ENCODE measurements at regions not wholly inside any gene's neighbourhood (a gene's known extent, or its start where the extent isn't known, plus 50 kb on each side); places are given as distances from the start of the nearest gene placed in this dataset.

DNA sequence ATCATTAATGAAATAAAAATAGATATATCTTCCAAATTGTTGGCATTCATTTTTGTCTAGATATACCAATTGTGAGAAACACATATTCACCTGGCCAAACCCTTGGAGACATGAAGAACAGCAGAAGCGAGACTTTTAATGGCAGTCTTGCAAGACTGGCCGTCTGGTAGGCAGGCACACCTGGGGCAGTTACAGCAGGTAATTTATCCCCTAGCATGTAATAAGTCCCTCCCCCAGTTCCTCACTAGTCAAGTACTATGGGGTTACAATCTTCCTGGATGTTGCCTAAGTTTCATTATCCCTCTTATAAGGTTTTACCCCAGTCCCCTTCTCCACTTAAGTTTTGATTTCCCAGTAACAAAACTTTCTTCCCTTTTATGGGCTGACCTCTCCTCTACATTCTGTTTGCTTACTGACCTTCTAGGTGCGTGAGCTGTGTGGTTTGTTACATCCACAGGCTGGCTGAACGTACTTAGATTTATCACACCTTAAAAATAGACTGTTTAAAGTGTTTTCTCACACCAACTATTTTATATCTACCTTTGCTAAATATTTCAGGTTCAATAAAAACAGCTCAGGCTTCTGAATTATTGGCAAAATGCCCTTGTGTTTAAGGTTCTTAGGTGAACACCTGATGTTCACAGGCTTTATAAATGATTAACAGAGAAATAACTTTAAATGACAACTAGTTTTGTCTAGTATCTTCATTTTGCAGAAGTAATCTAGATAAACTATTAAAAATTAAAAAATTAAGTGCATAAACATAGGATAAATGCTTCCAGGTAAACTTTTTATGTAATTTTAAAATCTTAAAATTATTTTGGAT, 365.0 kb upstream of the TFPI start:
- Histone ChIP-seq H3K4me3 (ENCODE audit: low read depth, low read length) (no peak overlapping the region), H3K36me3 (ENCODE audit: insufficient read depth) (no peaks in the 10 kb centered on the region), H3K27ac (ENCODE audit: low read depth) (no peak overlapping the region), H3K4me1 (ENCODE audit: insufficient read depth) (no peaks in the 10 kb centered on the region)
- no peak for DNase-seq (ENCODE audit: extremely low spot score)
- WGBS: 81% methylated on average over 4 of the region's 4 CpGs

DNA sequence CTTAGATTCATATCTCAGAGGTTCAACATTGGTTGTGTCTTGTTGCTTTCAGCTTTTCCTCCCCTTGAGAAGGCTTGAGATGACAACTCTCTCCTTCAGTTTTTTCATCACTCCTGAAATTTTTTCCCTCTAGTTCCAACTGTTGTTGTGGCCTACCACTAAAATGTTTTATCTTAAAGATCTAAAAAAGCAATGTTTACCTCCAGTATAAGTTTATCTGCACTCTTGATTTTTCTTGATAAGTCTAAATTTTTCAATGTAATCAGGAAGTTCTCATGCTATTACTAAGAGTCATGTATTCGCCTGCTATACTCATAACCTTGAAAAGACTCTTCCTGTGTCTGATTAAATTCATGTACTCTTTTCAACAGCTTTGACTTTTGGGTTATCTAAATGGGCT, 366.3 kb upstream of the TFPI start:
- H3K4me1 ChIP-seq (ENCODE audit: insufficient read depth): no peaks in the 10 kb centered on the region
- no peak overlapping the region for H3K27ac ChIP-seq (ENCODE audit: low read depth)
- H3K4me3 ChIP-seq (ENCODE audit: low read depth, low read length): no peak overlapping the region
- 60% methylated on average over 1 of the region's 1 CpG for WGBS
- DNase-seq (ENCODE audit: extremely low spot score): no peak
- H3K36me3 ChIP-seq (ENCODE audit: insufficient read depth): no peaks in the 10 kb centered on the region

DNA sequence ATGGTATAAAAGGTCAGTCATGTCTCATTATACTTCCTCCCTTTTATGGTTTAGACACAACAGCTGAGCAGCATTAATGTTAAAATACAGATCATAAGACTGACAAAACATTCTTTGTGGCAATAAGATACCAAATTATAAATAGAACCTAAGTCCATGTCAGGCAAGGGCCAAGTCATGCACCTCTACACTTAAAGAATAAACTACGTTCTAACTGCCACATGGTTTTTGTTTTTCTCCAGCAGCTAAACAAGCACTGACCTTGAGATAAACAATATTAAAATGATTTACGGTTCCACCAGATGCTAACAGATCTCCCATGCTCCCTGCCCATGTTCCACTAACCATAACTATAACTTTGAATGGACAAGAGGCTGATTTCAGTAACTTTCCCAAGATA, 368.6 kb upstream of the TFPI start:
- Histone ChIP-seq H3K4me3 (ENCODE audit: low read depth, low read length) (no peak overlapping the region), H3K27ac (ENCODE audit: low read depth) (no peak overlapping the region), H3K36me3 (ENCODE audit: insufficient read depth) (no peaks in the 10 kb centered on the region), H3K4me1 (ENCODE audit: insufficient read depth) (no peaks in the 10 kb centered on the region)
- WGBS: 44% methylated on average over 2 of the region's 2 CpGs
- no peak for DNase-seq (ENCODE audit: extremely low spot score)

DNA sequence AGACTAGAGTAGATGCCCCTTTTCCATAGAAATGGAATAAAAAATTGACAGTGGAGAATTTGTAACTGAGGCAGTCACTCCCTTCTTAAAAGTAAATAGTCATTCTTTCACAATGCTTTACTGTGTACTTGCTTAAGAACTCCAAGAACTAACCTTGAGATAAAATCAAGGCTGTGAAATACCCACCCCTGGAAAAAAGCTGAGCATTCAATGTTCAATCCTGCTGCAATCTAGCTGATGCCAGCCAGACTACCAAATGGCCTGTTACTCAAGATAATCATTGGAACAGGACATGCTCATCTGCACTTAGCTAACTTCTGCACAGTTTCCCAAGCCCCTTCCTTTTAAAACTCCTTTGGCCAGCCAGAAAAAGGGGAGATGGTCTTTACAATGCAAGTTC, 367.4 kb upstream of the GULP1 start:
- Histone ChIP-seq H3K36me3 (ENCODE audit: insufficient read depth) (no peaks in the 10 kb centered on the region), H3K4me3 (ENCODE audit: low read depth, low read length) (no peak overlapping the region), H3K4me1 (ENCODE audit: insufficient read depth) (no peaks in the 10 kb centered on the region), H3K27ac (ENCODE audit: low read depth) (no peak overlapping the region)
- no peak for DNase-seq (ENCODE audit: extremely low spot score)

DNA sequence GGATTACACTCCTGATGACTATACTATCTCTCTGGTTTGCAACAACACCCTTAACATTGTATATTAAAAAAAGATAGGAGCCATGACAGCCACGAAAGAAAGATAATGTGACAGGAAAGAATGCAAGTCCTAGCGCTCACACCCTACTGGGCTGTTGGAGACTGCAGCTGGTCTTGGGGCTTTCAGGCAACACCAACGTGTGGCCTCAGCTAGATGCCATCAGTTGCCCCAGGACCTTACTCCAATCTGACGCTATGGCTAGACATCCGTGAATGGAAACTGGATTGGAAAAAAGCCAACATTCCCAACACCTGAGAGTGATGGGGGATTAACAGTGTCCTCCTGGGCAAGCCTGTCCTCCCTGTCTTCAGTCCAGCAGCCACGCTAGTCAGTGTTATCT, 357.4 kb upstream of the GULP1 start:
- no peak overlapping the region for H3K27ac ChIP-seq (ENCODE audit: low read depth)
- H3K36me3 ChIP-seq (ENCODE audit: insufficient read depth): no peaks in the 10 kb centered on the region
- no peak overlapping the region for H3K4me3 ChIP-seq (ENCODE audit: low read depth, low read length)
- 76% methylated on average over 6 of the region's 6 CpGs for WGBS
- no peak for DNase-seq (ENCODE audit: extremely low spot score)
- H3K4me1 ChIP-seq (ENCODE audit: insufficient read depth): no peaks in the 10 kb centered on the region

DNA sequence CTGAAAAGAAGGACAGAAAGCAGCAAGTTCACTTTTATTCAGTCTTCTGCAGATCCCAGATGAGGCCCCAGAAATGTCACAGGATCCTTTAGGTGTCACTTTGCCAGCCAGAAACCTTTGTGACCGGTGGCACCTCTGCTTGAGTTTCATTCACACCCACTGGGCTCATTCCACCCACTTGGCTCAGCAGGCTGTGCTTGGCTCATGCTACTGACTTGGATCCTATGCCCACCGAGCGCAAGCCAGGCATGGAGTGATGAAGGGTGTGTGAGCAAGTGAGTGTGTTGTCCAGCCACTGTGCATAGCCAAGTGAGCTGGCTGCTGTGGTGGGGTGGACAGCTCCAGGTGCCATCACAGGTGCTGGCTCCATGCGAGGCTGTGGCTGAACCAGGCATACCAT, 357.0 kb upstream of the GULP1 start:
- no peak for DNase-seq (ENCODE audit: extremely low spot score)
- H3K27ac ChIP-seq (ENCODE audit: low read depth): no peak overlapping the region
- WGBS: 92% methylated on average over 4 of the region's 4 CpGs
- no peaks in the 10 kb centered on the region for H3K36me3 ChIP-seq (ENCODE audit: insufficient read depth)
- H3K4me1 ChIP-seq (ENCODE audit: insufficient read depth): no peaks in the 10 kb centered on the region
- no peak overlapping the region for H3K4me3 ChIP-seq (ENCODE audit: low read depth, low read length)

DNA sequence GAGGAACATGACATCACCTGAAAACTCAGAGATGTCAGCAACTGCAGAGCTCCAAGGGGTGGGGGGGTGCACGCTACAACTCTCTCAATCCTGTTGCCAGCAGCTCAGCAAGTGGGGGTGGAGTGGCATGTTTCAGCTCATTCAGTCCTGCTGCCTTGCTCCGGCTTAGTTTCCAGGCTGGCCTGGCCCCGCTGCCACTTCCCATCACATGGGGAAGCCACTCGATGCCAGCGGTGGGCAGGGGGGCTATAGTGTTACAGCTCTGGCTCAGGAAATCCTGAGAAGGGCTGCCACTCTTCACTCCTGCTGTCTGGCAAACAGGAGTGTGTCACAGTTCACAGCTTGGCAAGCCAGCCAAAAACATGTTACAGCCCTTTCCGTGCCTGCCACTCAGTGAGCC, 356.5 kb upstream of the GULP1 start:
- H3K27ac ChIP-seq (ENCODE audit: low read depth): no peak overlapping the region
- no peaks in the 10 kb centered on the region for H3K4me1 ChIP-seq (ENCODE audit: insufficient read depth)
- no peak for DNase-seq (ENCODE audit: extremely low spot score)
- H3K36me3 ChIP-seq (ENCODE audit: insufficient read depth): no peaks in the 10 kb centered on the region
- WGBS: 92% methylated on average over 6 of the region's 6 CpGs
- no peak overlapping the region for H3K4me3 ChIP-seq (ENCODE audit: low read depth, low read length)

DNA sequence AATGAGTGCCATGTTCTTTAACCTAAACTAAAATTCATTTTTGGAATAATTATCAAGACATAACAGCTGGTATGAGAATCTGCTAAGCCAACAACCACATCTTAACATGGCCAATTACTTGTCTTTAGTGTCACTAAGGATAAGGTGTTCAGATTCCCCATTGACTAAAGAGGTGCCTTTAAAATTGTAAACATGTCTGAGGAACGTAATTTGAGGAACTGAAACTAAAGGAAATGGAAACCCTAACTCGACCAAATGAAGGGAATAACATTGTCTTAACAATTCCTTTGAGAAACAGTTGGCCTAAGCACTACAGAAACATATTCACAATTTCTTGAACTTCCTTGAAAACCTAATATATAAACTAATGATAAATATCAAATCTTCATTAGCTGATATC, 355.4 kb upstream of the GULP1 start:
- Histone ChIP-seq H3K27ac (ENCODE audit: low read depth) (no peak overlapping the region), H3K36me3 (ENCODE audit: insufficient read depth) (no peaks in the 10 kb centered on the region), H3K4me3 (ENCODE audit: low read depth, low read length) (no peak overlapping the region), H3K4me1 (ENCODE audit: insufficient read depth) (no peaks in the 10 kb centered on the region)
- 63% methylated on average over 2 of the region's 2 CpGs for WGBS
- DNase-seq (ENCODE audit: extremely low spot score): no peak

DNA sequence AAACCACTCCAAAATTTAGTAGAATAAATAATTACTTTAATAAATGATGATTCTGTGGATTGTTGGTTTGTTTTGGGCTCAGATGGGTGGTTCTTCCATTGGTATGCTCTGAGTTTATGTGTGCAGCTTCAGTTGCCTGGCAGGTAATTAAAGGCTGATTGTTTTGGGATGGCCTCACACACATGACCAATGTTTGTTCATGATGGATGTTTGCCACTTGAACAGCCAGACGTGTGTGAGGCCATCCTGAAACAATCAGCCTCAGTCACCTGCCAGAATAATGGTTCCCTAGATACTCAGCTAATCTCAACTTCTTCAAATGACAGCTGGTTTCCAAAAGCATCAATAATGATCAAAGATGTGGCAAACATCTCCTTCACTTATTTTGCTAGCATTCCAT, 352.5 kb upstream of the GULP1 start:
- no peak for DNase-seq (ENCODE audit: extremely low spot score)
- H3K4me3 ChIP-seq (ENCODE audit: low read depth, low read length): no peak overlapping the region
- 54% methylated on average over 1 of the region's 1 CpG for WGBS
- no peaks in the 10 kb centered on the region for H3K36me3 ChIP-seq (ENCODE audit: insufficient read depth)
- no peaks in the 10 kb centered on the region for H3K4me1 ChIP-seq (ENCODE audit: insufficient read depth)
- H3K27ac ChIP-seq (ENCODE audit: low read depth): no peak overlapping the region

DNA sequence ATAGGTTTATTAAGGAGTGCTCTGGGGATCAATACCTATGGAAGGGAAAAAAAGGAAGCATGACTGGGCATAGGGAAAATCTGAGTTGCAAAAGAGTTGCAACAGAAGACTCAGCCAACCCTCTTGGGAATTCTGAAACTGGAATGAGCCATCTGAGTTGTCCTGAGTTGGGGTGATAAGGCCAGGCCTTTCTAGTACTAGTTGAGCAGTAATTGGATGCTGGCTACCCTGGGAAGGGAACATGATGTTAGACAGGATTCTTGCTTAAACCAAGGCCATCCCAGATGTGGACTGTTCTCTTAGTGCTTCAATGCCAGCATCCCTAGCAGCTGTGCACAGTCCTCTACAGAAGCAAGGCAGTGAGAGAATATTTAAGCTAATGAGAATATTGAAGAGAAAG, 348.8 kb upstream of the GULP1 start:
- no peak overlapping the region for H3K4me3 ChIP-seq (ENCODE audit: low read depth, low read length)
- H3K36me3 ChIP-seq (ENCODE audit: insufficient read depth): no peaks in the 10 kb centered on the region
- no peaks in the 10 kb centered on the region for H3K4me1 ChIP-seq (ENCODE audit: insufficient read depth)
- no peak for DNase-seq (ENCODE audit: extremely low spot score)
- H3K27ac ChIP-seq (ENCODE audit: low read depth): no peak overlapping the region

DNA sequence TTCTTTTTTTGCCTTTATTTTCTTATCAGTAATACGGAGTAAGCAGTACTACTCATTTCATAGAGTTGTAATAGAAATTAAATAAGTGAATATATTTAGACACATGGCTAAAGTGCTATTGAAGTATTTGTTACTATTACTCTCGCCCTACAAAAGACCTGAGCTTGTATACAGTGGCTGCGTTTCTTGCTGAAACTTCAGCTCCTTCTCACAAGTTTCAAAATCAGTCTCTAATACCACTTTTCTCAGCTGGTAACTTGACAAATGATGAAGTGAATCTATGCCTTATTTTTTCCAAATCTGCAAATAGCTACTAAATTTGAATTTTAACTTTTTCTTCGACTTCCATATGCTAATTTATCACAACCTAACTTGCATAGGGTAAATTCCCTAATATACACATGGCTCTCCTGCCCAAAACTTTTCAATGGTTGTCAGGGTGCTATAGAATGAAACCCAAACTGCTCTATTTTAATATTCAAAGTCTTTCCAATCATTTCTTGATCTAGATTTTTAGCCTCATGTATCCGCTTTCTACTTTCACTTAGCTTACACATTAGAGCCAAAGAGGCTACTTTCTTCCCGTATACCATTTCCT, 347.8 kb upstream of the GULP1 start:
- no peak overlapping the region for H3K4me3 ChIP-seq (ENCODE audit: low read depth, low read length)
- 89% methylated on average over 6 of the region's 6 CpGs for WGBS
- no peaks in the 10 kb centered on the region for H3K36me3 ChIP-seq (ENCODE audit: insufficient read depth)

DNA sequence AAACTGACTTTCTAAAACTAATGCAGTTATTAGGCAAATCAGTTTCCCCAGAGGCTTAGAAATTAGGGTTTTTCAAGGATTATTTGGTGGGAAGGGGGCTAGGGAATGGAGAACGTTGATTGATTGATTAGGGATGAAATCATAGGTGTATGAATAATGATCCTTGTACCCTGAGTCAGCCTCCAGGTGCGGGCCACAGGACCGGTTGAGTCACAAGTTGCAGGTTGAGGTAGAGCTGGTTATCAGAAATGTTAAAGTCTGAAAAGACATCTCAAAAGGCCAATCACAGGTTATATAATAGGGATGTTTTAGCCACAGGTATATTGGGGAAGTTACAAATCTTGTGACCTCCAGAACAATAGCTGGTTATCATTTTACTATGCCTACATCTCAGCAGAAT, 341.8 kb upstream of the GULP1 start:
- H3K27ac ChIP-seq (ENCODE audit: low read depth): no peak overlapping the region
- no peak overlapping the region for H3K4me3 ChIP-seq (ENCODE audit: low read depth, low read length)
- H3K4me1 ChIP-seq (ENCODE audit: insufficient read depth): no peaks in the 10 kb centered on the region
- WGBS: 92% methylated on average over 3 of the region's 3 CpGs
- no peak for DNase-seq (ENCODE audit: extremely low spot score)
- H3K36me3 ChIP-seq (ENCODE audit: insufficient read depth): no peaks in the 10 kb centered on the region

More for the DNA sequence above, 347.8 kb upstream of the GULP1 start:
- Histone ChIP-seq H3K27ac (ENCODE audit: low read depth) (no peak overlapping the region), H3K4me1 (ENCODE audit: insufficient read depth) (no peaks in the 10 kb centered on the region)
- DNase-seq (ENCODE audit: extremely low spot score): no peak

DNA sequence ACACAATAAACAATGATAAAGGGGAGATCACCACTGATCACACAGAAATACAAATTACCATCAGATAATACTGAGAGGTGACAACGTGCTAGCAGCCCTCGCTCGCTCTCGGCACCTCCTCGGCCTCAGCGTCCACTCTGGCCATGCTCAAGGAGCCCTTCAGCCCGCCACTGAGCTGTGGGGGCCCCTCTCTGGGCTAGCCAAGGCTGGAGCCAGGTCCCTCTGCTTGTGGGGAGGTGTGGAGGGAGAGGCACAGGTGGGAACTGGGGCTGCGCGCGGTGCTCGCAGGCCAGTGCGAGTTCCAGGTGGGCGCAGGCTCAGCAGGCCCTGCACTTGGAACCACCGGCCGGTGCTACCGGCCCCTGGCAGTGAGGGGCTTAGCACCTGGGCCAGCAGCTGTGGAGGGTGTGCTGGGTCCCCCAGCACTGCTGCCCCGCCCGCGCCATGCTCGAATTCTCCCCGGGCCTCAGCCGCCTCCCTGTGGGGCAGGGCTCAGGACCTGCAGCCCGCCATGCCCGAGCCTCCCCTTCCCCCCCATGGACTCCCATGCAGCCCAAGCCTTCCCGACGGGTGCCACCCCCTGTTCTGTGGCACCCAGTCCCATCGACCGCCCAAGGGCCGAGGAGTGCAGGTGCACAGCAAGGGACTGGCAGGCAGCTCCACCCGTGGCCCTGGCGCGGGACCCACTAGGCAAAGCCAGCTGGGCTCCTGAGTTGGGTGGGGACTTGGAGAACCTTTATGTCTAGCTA, 340.0 kb upstream of the GULP1 start:
- no peaks in the 10 kb centered on the region for H3K36me3 ChIP-seq (ENCODE audit: insufficient read depth)
- WGBS: 95% methylated on average over 32 of the region's 32 CpGs
- H3K4me3 ChIP-seq (ENCODE audit: low read depth, low read length): no peak overlapping the region
- DNase-seq (ENCODE audit: extremely low spot score): no peak
- no peaks in the 10 kb centered on the region for H3K4me1 ChIP-seq (ENCODE audit: insufficient read depth)
- no peak overlapping the region for H3K27ac ChIP-seq (ENCODE audit: low read depth)

DNA sequence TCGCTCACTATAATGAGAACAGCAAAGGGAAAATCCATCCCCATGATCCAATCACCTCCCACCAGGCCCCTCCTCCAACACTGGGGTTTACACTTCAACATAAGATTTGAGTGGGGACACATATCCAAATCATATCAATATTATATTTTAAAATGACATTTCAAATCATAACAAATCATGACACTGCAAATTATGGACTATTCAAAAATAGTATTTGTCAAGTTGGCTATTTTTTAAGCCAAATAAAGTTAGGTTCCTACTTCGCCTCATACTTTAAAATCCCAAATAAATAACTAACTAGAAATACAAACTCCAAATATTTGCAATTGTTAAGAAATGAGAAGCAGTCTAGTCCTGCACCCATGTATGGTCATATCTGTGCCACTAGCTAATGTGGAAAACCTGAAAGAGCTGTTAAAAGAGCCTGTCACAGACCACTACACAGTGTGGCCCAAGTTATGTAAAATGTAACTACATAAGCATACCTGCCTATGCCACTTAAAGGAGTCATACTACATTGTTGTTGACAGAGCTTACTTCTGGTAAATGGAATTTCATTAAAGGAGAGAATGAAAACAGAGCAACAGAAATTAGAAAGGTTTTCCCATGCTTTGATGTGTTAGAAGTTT, 334.7 kb upstream of the GULP1 start:
- no peak overlapping the region for H3K4me3 ChIP-seq (ENCODE audit: low read depth, low read length)
- 81% methylated on average over 2 of the region's 2 CpGs for WGBS
- H3K27ac ChIP-seq (ENCODE audit: low read depth): no peak overlapping the region
- no peak for DNase-seq (ENCODE audit: extremely low spot score)
- no peaks in the 10 kb centered on the region for H3K36me3 ChIP-seq (ENCODE audit: insufficient read depth)
- H3K4me1 ChIP-seq (ENCODE audit: insufficient read depth): no peaks in the 10 kb centered on the region

All from urinary bladder (tissue), 3 donors.